ENCODE measurements at regions not wholly inside any gene's neighbourhood (a gene's known extent, or its start where the extent isn't known, plus 50 kb on each side); places are given as distances from the start of the nearest gene placed in this dataset.
"Not testable (repeated sequence)": the region's sequence is repeated elsewhere in the genome, so short reads cannot be mapped to it uniquely, and the experiment has no call there.

DNA sequence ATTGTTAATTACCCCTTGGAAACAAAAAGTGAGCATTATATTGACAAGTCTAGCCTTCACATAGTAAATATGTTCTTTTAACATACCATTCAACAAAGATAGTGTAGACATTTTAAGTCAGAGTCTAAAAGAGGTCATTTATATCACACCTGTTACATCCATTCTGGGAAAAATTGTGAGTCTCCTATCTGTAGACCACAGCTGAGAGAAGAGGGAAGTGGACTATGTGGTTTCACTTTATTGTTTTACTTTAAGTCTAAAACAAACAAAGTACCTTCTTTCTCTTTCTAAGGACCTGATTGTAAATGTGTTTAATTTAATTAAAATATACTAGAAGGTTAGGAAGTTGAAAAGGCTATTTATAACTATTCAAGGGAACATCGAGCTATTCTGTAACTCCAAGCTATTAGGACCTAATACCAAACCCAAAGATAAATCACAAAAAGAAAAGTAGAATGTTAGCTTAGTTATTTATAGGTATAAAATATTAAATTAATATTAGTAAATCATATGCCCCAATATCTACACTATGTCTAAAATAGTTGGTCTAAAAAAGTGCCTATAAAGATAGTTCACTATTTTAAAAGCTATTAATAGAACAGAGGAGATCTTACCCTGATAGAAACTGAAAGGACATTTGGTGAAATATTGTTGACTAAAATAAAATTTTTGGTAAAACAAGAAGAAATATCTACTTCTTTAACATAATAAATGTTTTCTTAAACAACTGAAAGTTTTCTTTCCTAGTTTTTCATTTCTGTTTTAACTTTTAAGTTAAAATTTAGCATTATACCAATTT is 134.9 kb downstream of the TMEM167A start:
- no peak for DNase-seq (ENCODE audit: extremely low read depth, low read depth)
- TF ChIP-seq, protein P1, sequence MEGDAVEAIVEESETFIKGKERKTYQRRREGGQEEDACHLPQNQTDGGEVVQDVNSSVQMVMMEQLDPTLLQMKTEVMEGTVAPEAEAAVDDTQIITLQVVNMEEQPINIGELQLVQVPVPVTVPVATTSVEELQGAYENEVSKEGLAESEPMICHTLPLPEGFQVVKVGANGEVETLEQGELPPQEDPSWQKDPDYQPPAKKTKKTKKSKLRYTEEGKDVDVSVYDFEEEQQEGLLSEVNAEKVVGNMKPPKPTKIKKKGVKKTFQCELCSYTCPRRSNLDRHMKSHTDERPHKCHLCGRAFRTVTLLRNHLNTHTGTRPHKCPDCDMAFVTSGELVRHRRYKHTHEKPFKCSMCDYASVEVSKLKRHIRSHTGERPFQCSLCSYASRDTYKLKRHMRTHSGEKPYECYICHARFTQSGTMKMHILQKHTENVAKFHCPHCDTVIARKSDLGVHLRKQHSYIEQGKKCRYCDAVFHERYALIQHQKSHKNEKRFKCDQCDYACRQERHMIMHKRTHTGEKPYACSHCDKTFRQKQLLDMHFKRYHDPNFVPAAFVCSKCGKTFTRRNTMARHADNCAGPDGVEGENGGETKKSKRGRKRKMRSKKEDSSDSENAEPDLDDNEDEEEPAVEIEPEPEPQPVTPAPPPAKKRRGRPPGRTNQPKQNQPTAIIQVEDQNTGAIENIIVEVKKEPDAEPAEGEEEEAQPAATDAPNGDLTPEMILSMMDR (IDR thresholded peaks at IDR 0.05; ENCODE audit: low read depth, low read length), result no peak

DNA sequence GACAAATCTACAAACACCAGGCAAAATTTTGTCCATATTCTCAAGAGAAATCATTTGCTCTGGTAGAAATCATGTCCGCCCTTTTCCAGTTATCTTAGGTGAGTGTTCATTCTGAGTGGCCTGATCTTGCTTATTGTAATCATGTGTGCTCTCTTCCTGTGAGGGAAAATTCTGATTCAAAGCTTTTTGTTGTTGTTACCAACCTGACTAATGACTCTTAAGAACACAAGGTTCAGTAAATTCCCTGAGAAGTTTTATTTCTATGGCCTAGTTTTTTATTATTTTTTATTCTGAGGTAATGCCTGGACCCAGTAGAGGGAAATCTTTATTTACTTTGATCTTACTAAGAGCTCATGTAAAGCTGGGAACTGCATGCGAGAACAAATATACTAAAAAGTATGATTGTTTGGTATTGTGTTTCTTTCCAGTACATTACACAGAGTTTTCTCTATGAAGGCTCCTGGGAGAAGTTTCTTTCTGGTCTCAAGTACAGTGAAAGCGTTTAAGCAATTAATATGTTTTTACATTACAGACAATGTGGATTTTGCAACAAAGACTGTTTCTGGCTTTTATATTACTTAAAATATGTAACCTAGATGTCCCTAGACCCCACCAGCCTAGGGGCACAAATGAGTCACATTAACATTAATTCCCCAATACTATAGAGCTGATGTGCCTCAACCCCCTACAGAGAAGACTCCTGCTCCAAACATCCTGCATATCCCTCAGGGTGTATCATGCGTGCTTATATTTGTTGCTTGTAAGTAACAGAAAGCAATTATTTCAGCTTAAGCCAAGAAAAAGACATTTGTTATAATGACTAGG is 138.1 kb downstream of the TMEM167A start:
- TF ChIP-seq, protein P1 (IDR thresholded peaks at IDR 0.05; ENCODE audit: low read depth, low read length), result no peak
- DNase-seq (ENCODE audit: extremely low read depth, low read depth), result no peak

GRCh38 chr5:82932473-82933220 is 144.5 kb downstream of the TMEM167A start:
- DNase-seq (ENCODE audit: extremely low read depth, low read depth), result not testable (repeated sequence)

GRCh38 chr5:82931110-82931509 is 146.1 kb downstream of the TMEM167A start:
- TF ChIP-seq, protein P1 (IDR thresholded peaks at IDR 0.05; ENCODE audit: low read depth, low read length), result no peak
- DNase-seq (ENCODE audit: extremely low read depth, low read depth), result no peak

GRCh38 chr5:82925061-82925411 is 152.2 kb downstream of the TMEM167A start:
- no peak for DNase-seq (ENCODE audit: extremely low read depth, low read depth)
- TF ChIP-seq, protein P1 (IDR thresholded peaks at IDR 0.05; ENCODE audit: low read depth, low read length), result no peak

DNA sequence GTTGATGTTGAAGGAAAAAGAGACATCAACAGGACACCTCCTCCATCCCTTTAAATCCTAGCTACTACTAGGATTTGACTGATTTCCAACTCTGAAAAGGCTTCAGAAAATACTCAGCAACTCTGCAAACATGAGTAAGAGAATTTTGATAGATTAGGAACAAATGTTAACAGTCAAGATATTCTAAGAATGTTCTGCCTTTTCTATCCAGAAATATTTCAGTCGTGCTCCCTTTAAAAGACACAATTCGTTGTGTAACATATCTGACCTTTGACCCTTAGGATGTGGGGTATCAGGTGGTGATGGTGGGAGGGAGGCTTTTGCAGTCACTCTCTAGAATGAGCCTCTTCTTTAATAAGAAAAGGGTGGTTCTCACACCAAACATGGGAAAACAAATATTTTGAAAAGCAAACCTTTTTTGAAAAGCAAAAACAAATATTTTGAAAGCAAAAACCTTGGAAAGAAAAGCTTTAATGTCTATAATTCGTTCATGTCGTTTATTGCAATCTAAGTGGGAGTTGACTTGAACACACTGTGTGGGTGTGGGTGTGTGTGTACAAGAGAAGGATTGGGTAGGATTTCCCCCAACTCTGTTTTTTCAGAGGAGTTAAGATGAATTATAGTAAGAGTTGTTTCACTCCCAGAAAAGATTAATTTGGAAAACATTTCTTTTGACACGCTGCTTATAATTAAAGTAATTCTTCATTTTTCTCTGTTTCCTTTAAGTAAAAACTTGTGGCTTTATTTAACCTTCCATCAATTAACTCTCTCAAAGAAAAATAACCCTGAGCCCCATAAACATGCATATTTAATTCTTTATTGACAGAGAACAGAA is 152.8 kb downstream of the TMEM167A start:
- no peak for DNase-seq (ENCODE audit: extremely low read depth, low read depth)
- TF ChIP-seq, protein P1 (IDR thresholded peaks at IDR 0.05; ENCODE audit: low read depth, low read length), result no peak

All from AG09319 (cell line).